MM.1S (cell line): ENCODE measurements at regions not wholly inside any gene's neighbourhood (a gene's known extent, or its start where the extent isn't known, plus 50 kb on each side); places are given as distances from the start of the nearest gene placed in this dataset.
A peak's percentile ranks its signal among the peaks of the same experiment; 100 is the strongest.

Experiments used
- DNase-seq: peaks from one replicate; pipeline ENCODE4 v3.0.0-alpha.2; 2015
- H2AFZ ChIP-seq: fragments of 300-600 bp; sonication (generic); 2 replicates; pipeline ENCODE4 v1.6.0; 2016; ENCODE audit warnings: antibody characterized with exemption, low read length
- H3F3A ChIP-seq: fragments of 300-600 bp; sonication (generic); 2 replicates; pipeline ENCODE4 v1.6.1; 2016; ENCODE audit warnings: mild to moderate bottlenecking, antibody characterized with exemption, low read length, moderate library complexity, mixed read lengths; ENCODE audit not compliant: insufficient read depth
- H3K27ac ChIP-seq: fragments of 300-600 bp; sonication (generic); 2 replicates; pipeline ENCODE4 v1.5.1; 2016; ENCODE audit warnings: mild to moderate bottlenecking, low read length
- H3K27me3 ChIP-seq: fragments of 300-600 bp; sonication (generic); replicated peaks from 2 replicates; pipeline ENCODE4 v1.6.0; 2016; ENCODE audit warnings: low read length; ENCODE audit not compliant: insufficient read depth
- H3K36me3 ChIP-seq: fragments of 300-600 bp; sonication (generic); replicated peaks from 2 replicates; pipeline ENCODE4 v1.6.1; 2016; ENCODE audit warnings: mild to moderate bottlenecking, low read length, mixed read lengths; ENCODE audit not compliant: insufficient read depth
- H3K4me1 ChIP-seq: fragments of 300-600 bp; sonication (generic); 2 replicates; pipeline ENCODE4 v1.6.1; 2016; ENCODE audit warnings: low read length, mixed read lengths
- H3K4me2 ChIP-seq: fragments of 300-600 bp; sonication (generic); 2 replicates; pipeline ENCODE4 v1.6.0; 2016; ENCODE audit warnings: low read depth, low read length
- H3K4me3 ChIP-seq: fragments of 300-600 bp; sonication (generic); 2 replicates; pipeline ENCODE4 v1.5.1; 2016; ENCODE audit warnings: low read length, mixed read lengths
- H3K79me2 ChIP-seq: fragments of 300-600 bp; sonication (generic); 2 replicates; pipeline ENCODE4 v1.6.1; 2016; ENCODE audit warnings: mixed run types, low read length, mixed read lengths
- H3K9ac ChIP-seq: fragments of 300-600 bp; sonication (generic); 2 replicates; pipeline ENCODE4 v1.6.1; 2016; ENCODE audit warnings: low read length, mixed read lengths
- H3K9me2 ChIP-seq: fragments of 300-600 bp; sonication (generic); replicated peaks from 2 replicates; pipeline ENCODE4 v1.6.1; 2016; ENCODE audit warnings: mild to moderate bottlenecking, low read length, mixed read lengths; ENCODE audit not compliant: insufficient read depth
- H3K9me3 ChIP-seq: fragments of 300-600 bp; sonication (generic); replicated peaks from 2 replicates; pipeline ENCODE4 v1.6.1; 2016; ENCODE audit warnings: mild to moderate bottlenecking, low read length, mixed read lengths; ENCODE audit not compliant: insufficient read depth
- H4K20me1 ChIP-seq: fragments of 300-600 bp; sonication (generic); 2 replicates; pipeline ENCODE4 v1.6.1; 2016; ENCODE audit warnings: mild to moderate bottlenecking, low read length, moderate library complexity, mixed read lengths; ENCODE audit not compliant: insufficient read depth
- CTCF ChIP-seq: fragments of 300-600 bp; sonication (generic); IDR thresholded peaks from 2 replicates; pipeline ENCODE4 v1.5.1; 2016; ENCODE audit warnings: antibody characterized with exemption, low read length, mixed read lengths
- EZH2 ChIP-seq: fragments of 300-600 bp; sonication (generic); optimal IDR thresholded peaks from 2 replicates; pipeline ENCODE3; 2017; ENCODE audit warnings: low read depth, mild to moderate bottlenecking, antibody characterized with exemption, low read length, mixed read lengths
- EZH2phosphoT487 ChIP-seq: fragments of 300-600 bp; sonication (generic); IDR thresholded peaks from 2 replicates; pipeline ENCODE4 v1.6.1; 2018; ENCODE audit warnings: antibody characterized with exemption, low read length

- Histone ChIP-seq H3K36me3 (no peaks in the 10 kb centered on the region; the same call in 1 of the 2 replicates), H3K27ac (no peak overlapping the region), H3K4me3 (no peak overlapping the region), H3K27me3 (no peaks in the 10 kb centered on the region), H3K9me2 (no peaks in the 10 kb centered on the region), H4K20me1 (no peaks in the 10 kb centered on the region), H3K9me3 (no peaks in the 10 kb centered on the region), H3K4me2 (no peak overlapping the region), H2AFZ (no peak overlapping the region), H3K9ac (no peak overlapping the region), H3K79me2 (no peaks in the 10 kb centered on the region), H3F3A (no peaks in the 10 kb centered on the region), H3K4me1 (no peaks in the 10 kb centered on the region)
- TF ChIP-seq EZH2phosphoT487 (no peak), EZH2 (no peak), CTCF (peak; percentile 37)
- peak; percentile 47 for DNase-seq
Measured at GRCh38 chr6:78513856-78514255, 353.5 kb upstream of the IRAK1BP1 start.

DNA sequence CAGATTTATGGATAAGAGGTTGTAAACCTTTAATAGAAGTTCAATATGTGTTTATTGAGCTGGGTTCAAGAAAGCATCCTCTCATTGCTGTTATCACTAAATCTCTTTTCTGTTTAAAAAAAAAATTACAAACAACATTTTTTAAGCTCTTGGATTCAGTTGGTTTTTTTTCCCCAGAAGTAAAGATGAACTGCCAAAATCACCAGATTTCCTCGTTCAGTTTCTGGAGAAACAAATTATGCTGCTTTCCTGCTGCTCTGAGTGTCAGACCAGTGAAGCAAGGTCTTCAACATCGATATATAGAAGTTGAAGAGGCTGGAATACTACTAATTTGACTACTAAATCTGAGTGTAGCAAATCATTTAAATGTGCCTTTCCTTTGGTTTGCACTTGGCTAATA, 352.1 kb upstream of the IRAK1BP1 start:
- no peaks in the 10 kb centered on the region for H3K27me3 ChIP-seq
- H3K27ac ChIP-seq, result no peak overlapping the region
- no peaks in the 10 kb centered on the region for H3K9me2 ChIP-seq
- TF ChIP-seq EZH2phosphoT487 (no peak), EZH2 (no peak), CTCF (no peak)
- H3K4me2 ChIP-seq, result no peak overlapping the region
- H3K36me3 ChIP-seq, result no peaks in the 10 kb centered on the region; the same call in 1 of the 2 replicates
- no peaks in the 10 kb centered on the region for H3F3A ChIP-seq
- no peak overlapping the region for H3K4me3 ChIP-seq
- H3K9me3 ChIP-seq, result no peaks in the 10 kb centered on the region
- no peak overlapping the region for H2AFZ ChIP-seq
- H3K79me2 ChIP-seq, result no peaks in the 10 kb centered on the region
- no peaks in the 10 kb centered on the region for H3K4me1 ChIP-seq
- DNase-seq, result no peak
- H3K9ac ChIP-seq, result no peak overlapping the region
- H4K20me1 ChIP-seq, result no peaks in the 10 kb centered on the region

DNA sequence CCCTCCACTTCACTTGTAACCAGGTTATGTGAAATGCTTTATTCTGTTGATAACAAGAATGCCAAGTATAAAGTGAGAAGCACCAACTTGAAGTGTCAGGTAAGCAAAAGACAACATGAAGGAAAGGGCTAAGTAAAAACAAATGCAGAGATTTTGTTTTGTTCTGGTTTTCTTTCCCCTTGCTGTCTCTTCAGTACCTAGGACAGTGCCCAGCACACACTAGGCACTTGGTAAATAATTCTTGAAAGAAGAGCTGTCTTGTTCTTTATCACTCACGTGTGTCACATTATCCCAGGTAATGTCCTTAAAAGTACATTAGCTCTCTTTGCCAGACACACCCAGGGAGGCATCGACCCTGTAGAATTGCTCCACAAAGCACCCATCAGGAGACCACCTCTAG, 350.0 kb upstream of the IRAK1BP1 start:
- Histone ChIP-seq H3K36me3 (no peaks in the 10 kb centered on the region; the same call in 1 of the 2 replicates), H3K4me1 (no peaks in the 10 kb centered on the region), H3K4me3 (no peak overlapping the region), H3K4me2 (no peak overlapping the region), H4K20me1 (no peaks in the 10 kb centered on the region), H3K79me2 (no peaks in the 10 kb centered on the region), H2AFZ (no peak overlapping the region), H3K9ac (no peak overlapping the region), H3K9me2 (no peaks in the 10 kb centered on the region), H3K27ac (no peak overlapping the region), H3F3A (no peaks in the 10 kb centered on the region), H3K9me3 (no peaks in the 10 kb centered on the region), H3K27me3 (no peaks in the 10 kb centered on the region)
- TF ChIP-seq CTCF (no peak), EZH2 (no peak), EZH2phosphoT487 (no peak)
- DNase-seq, result no peak
